GM12801 (cell line): ENCODE measurements at regions not wholly inside any gene's neighbourhood (a gene's known extent, or its start where the extent isn't known, plus 50 kb on each side); places are given as distances from the start of the nearest gene placed in this dataset.

Experiments used
- TF ChIP-seq, protein P1 (sequence below): IDR thresholded peaks from one replicate; pipeline ENCODE4 v1.5.1; 2011; ENCODE audit warnings: control low read depth; ENCODE audit not compliant: insufficient read length; ENCODE audit errors: extremely low read depth

DNA sequence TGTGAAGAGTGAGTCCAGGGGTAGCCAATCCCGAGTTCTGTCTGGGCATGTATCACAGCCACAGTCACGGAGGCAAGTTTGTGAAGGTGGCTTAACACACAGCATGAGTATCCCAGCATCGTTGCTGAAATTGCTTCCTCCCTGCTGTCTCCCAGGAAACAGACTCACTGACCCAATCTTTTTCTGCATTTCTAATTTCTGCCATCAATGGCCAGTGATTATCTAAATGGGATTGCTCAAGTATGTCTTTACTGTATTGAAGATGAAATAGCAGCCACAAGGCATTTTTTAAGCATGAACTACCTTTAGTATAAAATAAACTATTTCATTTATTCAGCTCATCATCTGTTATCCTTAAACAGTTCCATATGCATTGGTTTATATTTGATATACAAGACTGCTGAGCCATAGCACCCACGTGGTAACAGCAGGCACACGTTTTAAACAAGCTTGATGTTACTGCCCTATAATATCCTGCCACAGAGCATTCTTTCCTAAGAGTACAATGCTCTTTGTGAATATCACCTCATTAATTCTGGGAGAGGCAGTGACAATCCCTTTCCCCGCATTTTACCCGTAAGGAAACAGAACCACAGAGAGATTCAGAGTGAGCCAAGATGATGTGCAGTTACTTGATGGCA lies 276.6 kb upstream of the THBS1 start:
- TF ChIP-seq, protein P1, sequence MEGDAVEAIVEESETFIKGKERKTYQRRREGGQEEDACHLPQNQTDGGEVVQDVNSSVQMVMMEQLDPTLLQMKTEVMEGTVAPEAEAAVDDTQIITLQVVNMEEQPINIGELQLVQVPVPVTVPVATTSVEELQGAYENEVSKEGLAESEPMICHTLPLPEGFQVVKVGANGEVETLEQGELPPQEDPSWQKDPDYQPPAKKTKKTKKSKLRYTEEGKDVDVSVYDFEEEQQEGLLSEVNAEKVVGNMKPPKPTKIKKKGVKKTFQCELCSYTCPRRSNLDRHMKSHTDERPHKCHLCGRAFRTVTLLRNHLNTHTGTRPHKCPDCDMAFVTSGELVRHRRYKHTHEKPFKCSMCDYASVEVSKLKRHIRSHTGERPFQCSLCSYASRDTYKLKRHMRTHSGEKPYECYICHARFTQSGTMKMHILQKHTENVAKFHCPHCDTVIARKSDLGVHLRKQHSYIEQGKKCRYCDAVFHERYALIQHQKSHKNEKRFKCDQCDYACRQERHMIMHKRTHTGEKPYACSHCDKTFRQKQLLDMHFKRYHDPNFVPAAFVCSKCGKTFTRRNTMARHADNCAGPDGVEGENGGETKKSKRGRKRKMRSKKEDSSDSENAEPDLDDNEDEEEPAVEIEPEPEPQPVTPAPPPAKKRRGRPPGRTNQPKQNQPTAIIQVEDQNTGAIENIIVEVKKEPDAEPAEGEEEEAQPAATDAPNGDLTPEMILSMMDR: no peak

DNA sequence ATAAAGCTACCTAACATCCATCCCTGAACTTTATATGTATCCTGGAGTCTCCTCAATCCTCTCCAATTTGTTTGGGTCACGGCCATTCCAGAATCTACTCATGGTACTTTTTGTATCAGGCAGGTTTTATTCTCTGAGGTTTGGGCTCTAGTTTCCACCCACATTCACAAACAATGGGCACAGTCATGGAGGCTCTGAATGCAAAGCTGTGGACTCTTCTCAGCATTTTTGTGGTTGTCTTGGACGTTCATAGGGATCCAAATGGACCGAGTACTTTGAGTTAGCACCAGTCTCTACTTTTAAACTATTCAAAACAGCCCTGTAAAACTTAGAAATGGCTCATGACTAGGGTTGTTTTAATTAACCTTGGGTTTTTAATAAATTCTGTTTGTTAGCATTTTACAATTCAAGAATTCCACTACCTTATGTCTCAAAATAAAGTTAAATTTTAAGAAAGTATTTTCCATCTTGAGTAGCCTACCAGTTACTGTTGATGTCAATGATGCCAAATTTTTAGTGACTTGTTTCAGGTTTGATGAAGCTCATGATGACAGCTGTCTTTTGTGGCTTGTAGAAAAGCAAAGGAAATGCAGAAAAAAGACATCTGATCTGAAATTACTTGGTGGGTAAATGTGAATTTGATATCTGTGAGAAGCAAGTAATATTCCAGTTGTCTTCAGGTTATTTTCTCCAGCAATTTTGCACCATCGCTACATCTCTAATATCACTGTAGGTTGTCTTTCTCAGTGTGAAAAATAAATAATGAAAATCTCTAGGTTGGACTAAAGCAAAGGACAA lies 275.7 kb upstream of the THBS1 start:
- TF ChIP-seq, protein P1: no peak

DNA sequence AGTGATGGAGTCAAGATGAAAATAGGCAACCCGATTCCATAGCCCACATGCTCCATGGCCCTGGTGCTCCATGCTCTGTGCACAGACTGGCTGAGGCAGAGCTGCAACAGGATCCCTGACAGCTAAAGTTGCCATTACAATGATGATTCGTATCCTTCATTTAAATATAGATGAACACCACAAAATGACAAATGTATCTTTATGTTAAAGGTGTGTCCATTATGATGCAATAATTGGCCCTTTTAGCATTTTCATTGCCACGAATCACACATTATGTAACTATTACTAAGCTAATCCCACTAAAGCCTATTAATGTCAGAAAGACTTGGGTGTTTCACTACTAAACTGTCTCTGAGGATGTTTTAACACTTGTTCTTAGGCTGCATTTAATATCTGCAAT lies 270.2 kb upstream of the THBS1 start:
- TF ChIP-seq, protein P1: no peak

DNA sequence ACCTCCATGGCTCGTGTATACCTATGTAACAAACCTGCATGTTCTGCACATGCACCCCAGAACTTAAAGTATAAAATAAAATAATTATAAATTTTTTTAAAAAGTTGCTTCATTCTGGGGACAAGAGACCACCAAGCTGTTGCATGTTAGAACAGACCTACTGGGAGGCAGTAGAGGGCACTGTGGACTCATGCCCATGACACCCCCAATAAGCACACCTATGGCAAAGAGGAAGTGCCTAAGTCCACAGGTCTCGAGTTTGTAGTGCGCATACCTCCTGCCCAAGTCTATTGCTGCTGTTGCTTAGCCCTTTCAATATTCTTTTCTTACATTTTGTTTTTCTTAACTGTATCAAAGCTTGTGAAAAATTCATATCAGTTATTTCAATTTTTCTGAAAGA lies 267.9 kb upstream of the THBS1 start:
- TF ChIP-seq, protein P1: no peak

DNA sequence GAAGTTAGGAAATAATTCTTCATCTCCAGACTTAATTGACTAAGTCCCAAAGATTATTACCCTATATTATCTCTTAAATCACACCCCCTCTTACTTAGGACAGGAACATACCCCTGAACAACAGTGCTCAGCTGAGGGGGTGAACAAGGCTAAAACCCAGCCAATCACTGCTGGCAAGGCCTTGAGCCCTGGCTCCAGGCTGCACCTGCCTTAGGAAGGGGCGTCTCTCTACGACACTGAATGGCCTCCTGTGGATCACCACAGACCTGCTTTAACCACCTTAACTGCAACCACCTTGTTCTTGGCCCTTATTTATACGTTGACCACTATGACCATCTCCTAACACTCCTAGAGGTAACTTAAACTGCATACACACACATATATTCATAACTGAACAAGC lies 267.4 kb upstream of the THBS1 start:
- TF ChIP-seq, protein P1: no peak

DNA sequence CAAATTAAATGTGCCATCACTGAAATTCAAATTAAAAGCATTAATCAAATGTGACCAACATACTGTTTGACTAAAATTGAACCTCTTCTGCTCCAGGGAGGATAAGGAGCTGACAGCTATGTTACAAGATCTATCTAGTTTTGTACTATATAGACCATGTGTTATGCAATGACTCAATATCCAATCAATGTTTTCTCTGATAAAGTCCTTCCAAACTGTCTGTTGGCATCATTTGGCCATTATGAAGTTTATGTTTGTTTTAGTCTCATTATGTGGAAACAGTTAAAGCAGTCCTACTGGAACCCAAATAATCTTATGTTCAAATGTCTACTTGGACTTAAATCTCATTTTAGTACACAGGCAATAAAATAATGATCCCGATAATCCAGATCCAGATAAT lies 267.0 kb upstream of the THBS1 start:
- TF ChIP-seq, protein P1: no peak

DNA sequence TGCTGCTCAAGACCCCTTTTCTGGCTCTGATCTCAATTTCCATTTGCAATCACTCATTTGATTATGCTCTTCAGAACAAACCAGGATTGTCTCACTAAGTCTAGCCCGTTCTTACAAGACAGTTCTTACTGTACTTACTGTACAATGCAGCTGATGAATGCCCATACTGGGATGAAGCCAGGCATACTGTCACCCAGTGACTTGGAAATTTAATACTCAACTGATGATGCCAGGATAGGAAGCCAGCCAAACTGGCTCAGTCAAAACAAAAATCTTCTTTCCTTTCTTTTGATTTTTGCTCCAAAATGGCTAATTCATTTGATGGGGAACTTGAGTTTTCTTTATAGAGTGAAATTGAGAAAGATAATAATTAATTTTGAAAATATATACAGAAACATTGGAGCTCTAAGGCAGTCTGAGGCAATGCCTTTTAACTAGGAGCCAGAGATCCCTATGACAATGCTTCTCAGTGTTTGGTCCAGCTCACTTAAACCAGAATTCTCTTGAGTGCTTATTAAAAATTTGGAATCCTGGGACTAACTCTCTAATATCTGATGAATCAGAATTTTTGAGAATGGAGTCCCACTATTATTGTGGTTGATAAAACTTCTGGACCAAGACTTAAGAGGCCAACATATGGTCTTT lies 265.6 kb upstream of the THBS1 start:
- TF ChIP-seq, protein P1: no peak
